ENCODE measurements at regions not wholly inside any gene's neighbourhood (a gene's known extent, or its start where the extent isn't known, plus 50 kb on each side); places are given as distances from the start of the nearest gene placed in this dataset.

DNA sequence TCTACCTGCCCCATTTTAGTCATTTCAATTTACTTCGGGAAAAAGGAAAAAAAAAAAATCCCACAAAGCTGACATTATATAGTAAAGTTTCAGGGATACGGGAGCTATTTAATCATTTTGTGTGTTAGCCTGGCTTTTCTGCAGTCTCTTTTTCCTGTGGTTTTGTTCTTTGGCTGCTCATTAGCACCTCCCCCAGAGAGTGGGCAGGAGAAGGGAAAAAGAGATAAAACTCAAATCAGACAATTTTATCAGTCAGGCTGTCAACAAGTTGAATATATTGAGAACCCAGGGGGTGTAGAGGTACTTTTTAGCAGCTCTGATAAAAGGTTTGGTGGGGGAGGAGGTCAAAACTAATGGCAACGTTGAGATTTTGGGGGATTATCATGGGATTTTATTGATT lies 559.0 kb upstream of the PSMD7 start:
- intact Hi-C loops (cut with micrococcal nuclease), result no loop called here
- TF ChIP-seq POLR2A (IDR thresholded peaks at IDR 0.05; ENCODE audit: borderline replicate concordance, extremely low read depth, insufficient read depth, insufficient read length) (no peak), ZFX (IDR thresholded peaks at IDR 0.05) (no peak), FOSL1 (IDR thresholded peaks at IDR 0.05; ENCODE audit: low read depth) (no peak), SRF (IDR thresholded peaks at IDR 0.05; ENCODE audit: low read depth) (no peak), EZH2 (IDR thresholded peaks at IDR 0.05) (no peak), ELF1 (IDR thresholded peaks at IDR 0.05; ENCODE audit: borderline replicate concordance, low read depth) (no peak), TCF7L2 (IDR thresholded peaks at IDR 0.05; ENCODE audit: borderline replicate concordance, extremely low read depth, insufficient read depth, insufficient read length) (no peak), CEBPB (IDR thresholded peaks at IDR 0.05; ENCODE audit: low read depth) (no peak), JUND (IDR thresholded peaks at IDR 0.05) (no peak), EZH2phosphoT487 (IDR thresholded peaks at IDR 0.05; ENCODE audit: borderline replicate concordance) (no peak), CBX3 (IDR thresholded peaks at IDR 0.05; ENCODE audit: low read depth) (no peak)
- TF ChIP-seq, protein P1, sequence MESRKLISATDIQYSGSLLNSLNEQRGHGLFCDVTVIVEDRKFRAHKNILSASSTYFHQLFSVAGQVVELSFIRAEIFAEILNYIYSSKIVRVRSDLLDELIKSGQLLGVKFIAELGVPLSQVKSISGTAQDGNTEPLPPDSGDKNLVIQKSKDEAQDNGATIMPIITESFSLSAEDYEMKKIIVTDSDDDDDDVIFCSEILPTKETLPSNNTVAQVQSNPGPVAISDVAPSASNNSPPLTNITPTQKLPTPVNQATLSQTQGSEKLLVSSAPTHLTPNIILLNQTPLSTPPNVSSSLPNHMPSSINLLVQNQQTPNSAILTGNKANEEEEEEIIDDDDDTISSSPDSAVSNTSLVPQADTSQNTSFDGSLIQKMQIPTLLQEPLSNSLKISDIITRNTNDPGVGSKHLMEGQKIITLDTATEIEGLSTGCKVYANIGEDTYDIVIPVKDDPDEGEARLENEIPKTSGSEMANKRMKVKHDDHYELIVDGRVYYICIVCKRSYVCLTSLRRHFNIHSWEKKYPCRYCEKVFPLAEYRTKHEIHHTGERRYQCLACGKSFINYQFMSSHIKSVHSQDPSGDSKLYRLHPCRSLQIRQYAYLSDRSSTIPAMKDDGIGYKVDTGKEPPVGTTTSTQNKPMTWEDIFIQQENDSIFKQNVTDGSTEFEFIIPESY (IDR thresholded peaks at IDR 0.05; ENCODE audit: extremely low read depth, insufficient replicate concordance, low read length), result no peak
- TF ChIP-seq, protein P2, sequence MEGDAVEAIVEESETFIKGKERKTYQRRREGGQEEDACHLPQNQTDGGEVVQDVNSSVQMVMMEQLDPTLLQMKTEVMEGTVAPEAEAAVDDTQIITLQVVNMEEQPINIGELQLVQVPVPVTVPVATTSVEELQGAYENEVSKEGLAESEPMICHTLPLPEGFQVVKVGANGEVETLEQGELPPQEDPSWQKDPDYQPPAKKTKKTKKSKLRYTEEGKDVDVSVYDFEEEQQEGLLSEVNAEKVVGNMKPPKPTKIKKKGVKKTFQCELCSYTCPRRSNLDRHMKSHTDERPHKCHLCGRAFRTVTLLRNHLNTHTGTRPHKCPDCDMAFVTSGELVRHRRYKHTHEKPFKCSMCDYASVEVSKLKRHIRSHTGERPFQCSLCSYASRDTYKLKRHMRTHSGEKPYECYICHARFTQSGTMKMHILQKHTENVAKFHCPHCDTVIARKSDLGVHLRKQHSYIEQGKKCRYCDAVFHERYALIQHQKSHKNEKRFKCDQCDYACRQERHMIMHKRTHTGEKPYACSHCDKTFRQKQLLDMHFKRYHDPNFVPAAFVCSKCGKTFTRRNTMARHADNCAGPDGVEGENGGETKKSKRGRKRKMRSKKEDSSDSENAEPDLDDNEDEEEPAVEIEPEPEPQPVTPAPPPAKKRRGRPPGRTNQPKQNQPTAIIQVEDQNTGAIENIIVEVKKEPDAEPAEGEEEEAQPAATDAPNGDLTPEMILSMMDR (IDR thresholded peaks at IDR 0.05 in 2 of 3, conservative IDR thresholded peaks at IDR 0.05 in 1 of 3; ENCODE audit: borderline replicate concordance in 1 of 3, insufficient read depth in 1 of 3, low read depth in 2 of 3, low read length in 2 of 3), result no peak
- POLR2A ChIA-PET, result no interaction called here
- CTCF ChIA-PET, result interaction anchor here (1.1 kb wide), 1 partner anchor 141 kb away, joined by 3 read pairs; no protein-coding TSS in a partner anchor
- Histone ChIP-seq H3K9me3 (ENCODE audit: control insufficient read depth in 1 of 2, insufficient read depth in 1 of 2, low read depth in 1 of 2, low read length in 2 of 2) (no peaks in the 10 kb centered on the region), H3K27ac (ENCODE audit: low read depth, low read length) (no peak overlapping the region), H3K36me3 (ENCODE audit: control insufficient read depth in 1 of 2, insufficient read depth in 2 of 2, low read length in 2 of 2) (no peaks in the 10 kb centered on the region), H3K27me3 (ENCODE audit: insufficient read depth, low read length) (peaks cover 27% of the 10 kb centered on the region; the same call in 1 of the 2 replicates), H3K4me3 (replicated peaks in 1 of 2; ENCODE audit: low read depth in 1 of 2, low read length in 2 of 2) (no peak overlapping the region), H3K4me1 (ENCODE audit: control insufficient read depth in 1 of 2, insufficient read depth in 2 of 2, low read length in 2 of 2) (peaks cover 0 to 8% of the 10 kb centered on the region in 2 experiments; a peak in 3 of 4 replicates), H3K9me2 (ENCODE audit: insufficient read depth) (no peaks in the 10 kb centered on the region), H3K9ac (ENCODE audit: low read length) (no peak overlapping the region), H3K4me2 (ENCODE audit: low read length) (no peak overlapping the region), H4K20me1 (ENCODE audit: insufficient read depth) (no peaks in the 10 kb centered on the region), H2AFZ (ENCODE audit: low read depth, low read length, poor library complexity, severe bottlenecking) (no peak overlapping the region), H3K79me2 (ENCODE audit: insufficient read depth, low read length) (no peaks in the 10 kb centered on the region)
- BruUV-seq (replicated peaks), result no TSS peak
- ATAC-seq (no peak), DNase-seq (ENCODE audit: low read depth, low spot score) (no peak)
- RAD21 ChIA-PET (ENCODE audit: low non-redundant PET in 1 of 2, low total read pairs in 2 of 2, uncharacterized antibody in 2 of 2, unreplicated experiment in 2 of 2), result no interaction called here
